ENCODE measurements at regions not wholly inside any gene's neighbourhood (a gene's known extent, or its start where the extent isn't known, plus 50 kb on each side); places are given as distances from the start of the nearest gene placed in this dataset.

- TF ChIP-seq, protein P1, sequence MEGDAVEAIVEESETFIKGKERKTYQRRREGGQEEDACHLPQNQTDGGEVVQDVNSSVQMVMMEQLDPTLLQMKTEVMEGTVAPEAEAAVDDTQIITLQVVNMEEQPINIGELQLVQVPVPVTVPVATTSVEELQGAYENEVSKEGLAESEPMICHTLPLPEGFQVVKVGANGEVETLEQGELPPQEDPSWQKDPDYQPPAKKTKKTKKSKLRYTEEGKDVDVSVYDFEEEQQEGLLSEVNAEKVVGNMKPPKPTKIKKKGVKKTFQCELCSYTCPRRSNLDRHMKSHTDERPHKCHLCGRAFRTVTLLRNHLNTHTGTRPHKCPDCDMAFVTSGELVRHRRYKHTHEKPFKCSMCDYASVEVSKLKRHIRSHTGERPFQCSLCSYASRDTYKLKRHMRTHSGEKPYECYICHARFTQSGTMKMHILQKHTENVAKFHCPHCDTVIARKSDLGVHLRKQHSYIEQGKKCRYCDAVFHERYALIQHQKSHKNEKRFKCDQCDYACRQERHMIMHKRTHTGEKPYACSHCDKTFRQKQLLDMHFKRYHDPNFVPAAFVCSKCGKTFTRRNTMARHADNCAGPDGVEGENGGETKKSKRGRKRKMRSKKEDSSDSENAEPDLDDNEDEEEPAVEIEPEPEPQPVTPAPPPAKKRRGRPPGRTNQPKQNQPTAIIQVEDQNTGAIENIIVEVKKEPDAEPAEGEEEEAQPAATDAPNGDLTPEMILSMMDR (IDR thresholded peaks at IDR 0.05), result no peak
- TF ChIP-seq EP300 (IDR thresholded peaks at IDR 0.05), result no peak
Observed at GRCh38 chr10:129171812-129172211, 295.2 kb upstream of the MGMT start.

Measured in ovary (tissue), 3 donors.